C4-2B (cell line): ENCODE measurements at regions not wholly inside any gene's neighbourhood (a gene's known extent, or its start where the extent isn't known, plus 50 kb on each side); places are given as distances from the start of the nearest gene placed in this dataset.

Source experiments
- ZFX ChIP-seq: fragments of 450-650 bp; IDR thresholded peaks from 2 replicates; pipeline ENCODE4 v1.6.1; 2017
- TF ChIP-seq, protein P1 (sequence below): fragments of 450-650 bp; conservative IDR thresholded peaks from 2 replicates; pipeline ENCODE4 v1.5.1; 2017; ENCODE audit warnings: mild to moderate bottlenecking

DNA sequence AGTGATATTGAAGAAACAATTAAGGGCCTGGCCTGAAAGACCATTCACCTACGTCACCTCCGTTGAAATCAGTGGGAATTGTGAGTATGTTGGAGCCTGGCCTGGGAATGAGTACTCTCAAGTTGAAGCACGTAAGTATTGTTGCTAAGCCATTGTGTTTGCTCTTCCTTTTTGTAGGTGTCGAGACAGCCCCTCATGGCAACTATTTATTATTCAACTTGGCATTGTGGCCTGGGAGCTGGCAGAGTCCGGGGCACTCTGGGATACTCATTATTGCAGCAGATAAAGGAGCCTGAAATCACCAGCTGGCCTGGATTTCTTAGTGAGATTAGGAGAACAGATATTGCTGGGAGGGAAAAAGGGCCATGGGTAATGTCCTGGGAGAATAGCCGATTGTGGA lies 147.4 kb downstream of the C12orf75 start:
- TF ChIP-seq, protein P1, sequence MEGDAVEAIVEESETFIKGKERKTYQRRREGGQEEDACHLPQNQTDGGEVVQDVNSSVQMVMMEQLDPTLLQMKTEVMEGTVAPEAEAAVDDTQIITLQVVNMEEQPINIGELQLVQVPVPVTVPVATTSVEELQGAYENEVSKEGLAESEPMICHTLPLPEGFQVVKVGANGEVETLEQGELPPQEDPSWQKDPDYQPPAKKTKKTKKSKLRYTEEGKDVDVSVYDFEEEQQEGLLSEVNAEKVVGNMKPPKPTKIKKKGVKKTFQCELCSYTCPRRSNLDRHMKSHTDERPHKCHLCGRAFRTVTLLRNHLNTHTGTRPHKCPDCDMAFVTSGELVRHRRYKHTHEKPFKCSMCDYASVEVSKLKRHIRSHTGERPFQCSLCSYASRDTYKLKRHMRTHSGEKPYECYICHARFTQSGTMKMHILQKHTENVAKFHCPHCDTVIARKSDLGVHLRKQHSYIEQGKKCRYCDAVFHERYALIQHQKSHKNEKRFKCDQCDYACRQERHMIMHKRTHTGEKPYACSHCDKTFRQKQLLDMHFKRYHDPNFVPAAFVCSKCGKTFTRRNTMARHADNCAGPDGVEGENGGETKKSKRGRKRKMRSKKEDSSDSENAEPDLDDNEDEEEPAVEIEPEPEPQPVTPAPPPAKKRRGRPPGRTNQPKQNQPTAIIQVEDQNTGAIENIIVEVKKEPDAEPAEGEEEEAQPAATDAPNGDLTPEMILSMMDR, result no peak
- TF ChIP-seq ZFX, result no peak
